ENCODE measurements at regions not wholly inside any gene's neighbourhood (a gene's known extent, or its start where the extent isn't known, plus 50 kb on each side); places are given as distances from the start of the nearest gene placed in this dataset.

DNA sequence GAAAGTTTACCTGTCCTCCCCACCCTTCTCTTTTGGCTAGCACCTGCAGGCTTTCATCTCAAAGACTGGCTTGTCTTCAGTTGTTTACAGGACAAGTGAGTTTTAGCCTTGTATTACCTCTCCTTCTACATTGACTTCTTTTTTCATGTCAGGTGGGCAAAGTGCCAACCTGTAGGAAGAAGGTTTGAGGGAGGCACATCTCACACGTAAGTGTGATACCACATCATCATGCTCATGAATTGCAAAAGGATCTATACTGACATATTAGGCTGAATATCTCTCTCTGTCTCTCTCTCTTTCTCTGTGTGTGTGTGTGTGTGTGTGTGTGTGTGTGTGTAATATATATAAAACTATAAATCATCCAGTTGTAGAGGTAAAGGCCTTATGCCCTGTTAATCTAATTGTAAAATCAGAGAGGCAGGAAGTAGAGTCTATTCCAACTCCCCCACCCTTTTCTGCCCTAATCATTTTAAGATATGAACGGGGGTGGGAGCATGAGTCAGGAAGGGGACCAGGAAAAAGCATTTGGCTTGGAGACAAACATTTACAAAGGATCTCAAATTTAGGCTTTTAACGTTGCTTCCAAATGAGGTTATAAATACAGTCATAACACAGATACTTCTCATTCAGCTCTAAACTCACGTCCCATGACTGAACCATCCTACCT is 107.0 kb upstream of the PFN2 start:
- Histone ChIP-seq H3K9me3 (peaks cover 5 to 13% of the 10 kb centered on the region in 2 donors), H3K27ac (no peak overlapping the region), H3K27me3 (no peaks in the 10 kb centered on the region), H3K4me1 (peaks cover 0 to 8% of the 10 kb centered on the region in 2 donors), H3K36me3 (no peaks in the 10 kb centered on the region), H3K4me3 (no peak overlapping the region)
- TF ChIP-seq POLR2A (IDR thresholded peaks at IDR 0.05) (no peak), POLR2AphosphoS5 (IDR thresholded peaks at IDR 0.05) (no peak)
- TF ChIP-seq, protein P1, sequence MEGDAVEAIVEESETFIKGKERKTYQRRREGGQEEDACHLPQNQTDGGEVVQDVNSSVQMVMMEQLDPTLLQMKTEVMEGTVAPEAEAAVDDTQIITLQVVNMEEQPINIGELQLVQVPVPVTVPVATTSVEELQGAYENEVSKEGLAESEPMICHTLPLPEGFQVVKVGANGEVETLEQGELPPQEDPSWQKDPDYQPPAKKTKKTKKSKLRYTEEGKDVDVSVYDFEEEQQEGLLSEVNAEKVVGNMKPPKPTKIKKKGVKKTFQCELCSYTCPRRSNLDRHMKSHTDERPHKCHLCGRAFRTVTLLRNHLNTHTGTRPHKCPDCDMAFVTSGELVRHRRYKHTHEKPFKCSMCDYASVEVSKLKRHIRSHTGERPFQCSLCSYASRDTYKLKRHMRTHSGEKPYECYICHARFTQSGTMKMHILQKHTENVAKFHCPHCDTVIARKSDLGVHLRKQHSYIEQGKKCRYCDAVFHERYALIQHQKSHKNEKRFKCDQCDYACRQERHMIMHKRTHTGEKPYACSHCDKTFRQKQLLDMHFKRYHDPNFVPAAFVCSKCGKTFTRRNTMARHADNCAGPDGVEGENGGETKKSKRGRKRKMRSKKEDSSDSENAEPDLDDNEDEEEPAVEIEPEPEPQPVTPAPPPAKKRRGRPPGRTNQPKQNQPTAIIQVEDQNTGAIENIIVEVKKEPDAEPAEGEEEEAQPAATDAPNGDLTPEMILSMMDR (IDR thresholded peaks at IDR 0.05): no peak
- intact Hi-C loops (cut with DNase I; ENCODE audit: low total_unique reads): loop anchor here (5.0 kb wide), 1 partner anchor 380 kb away; no protein-coding TSS in a partner anchor
- DNase-seq (ENCODE audit: low spot score in 2 of 2): no peak

DNA sequence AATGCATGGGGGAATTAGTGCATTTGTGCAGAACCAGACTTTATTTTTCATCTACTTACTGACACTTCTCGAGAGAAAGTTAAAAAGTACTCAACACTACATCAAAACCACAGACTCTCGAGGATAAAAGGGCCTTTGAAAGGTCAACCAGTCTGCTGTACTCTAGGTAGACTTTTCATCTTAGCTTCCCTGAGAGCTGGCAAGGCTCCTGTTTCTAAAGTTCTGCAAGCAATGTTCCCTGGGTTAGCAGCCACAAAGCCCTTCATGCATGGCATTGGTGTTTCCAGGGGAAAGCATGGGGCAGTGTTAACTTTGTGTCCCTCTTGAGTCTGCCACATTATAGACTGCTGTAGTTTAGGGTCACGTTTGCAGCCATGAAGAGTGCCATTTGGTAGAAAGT is 106.4 kb upstream of the PFN2 start:
- intact Hi-C loops (cut with DNase I; ENCODE audit: low total_unique reads): loop anchor here (5.0 kb wide), 1 partner anchor 380 kb away; no protein-coding TSS in a partner anchor
- H3K27me3 ChIP-seq: no peaks in the 10 kb centered on the region
- DNase-seq (ENCODE audit: low spot score in 2 of 2): no peak
- H3K36me3 ChIP-seq: no peaks in the 10 kb centered on the region
- H3K27ac ChIP-seq: no peak overlapping the region
- no peak overlapping the region for H3K4me3 ChIP-seq
- H3K9me3 ChIP-seq: peaks cover 5 to 13% of the 10 kb centered on the region in 2 donors
- H3K4me1 ChIP-seq: peaks cover 0 to 8% of the 10 kb centered on the region in 2 donors
- TF ChIP-seq POLR2AphosphoS5 (IDR thresholded peaks at IDR 0.05): no peak
- TF ChIP-seq POLR2A (IDR thresholded peaks at IDR 0.05): no peak
- TF ChIP-seq, protein P1 (IDR thresholded peaks at IDR 0.05): no peak

GRCh38 chr3:150076443-150076842 is 105.7 kb upstream of the PFN2 start:
- intact Hi-C loops (cut with DNase I; ENCODE audit: low total_unique reads): loop anchor here (5.0 kb wide), 1 partner anchor 379 kb away; no protein-coding TSS in a partner anchor
- no peak for TF ChIP-seq POLR2AphosphoS5 (IDR thresholded peaks at IDR 0.05)
- TF ChIP-seq, protein P1 (IDR thresholded peaks at IDR 0.05): no peak
- no peak for TF ChIP-seq POLR2A (IDR thresholded peaks at IDR 0.05)
- Histone ChIP-seq H3K36me3 (no peaks in the 10 kb centered on the region), H3K27me3 (no peaks in the 10 kb centered on the region), H3K4me3 (no peak overlapping the region), H3K9me3 (peaks cover 5 to 13% of the 10 kb centered on the region in 2 donors), H3K4me1 (peaks cover 0 to 8% of the 10 kb centered on the region in 2 donors), H3K27ac (no peak overlapping the region)
- no peak for DNase-seq (ENCODE audit: low spot score in 2 of 2)

DNA sequence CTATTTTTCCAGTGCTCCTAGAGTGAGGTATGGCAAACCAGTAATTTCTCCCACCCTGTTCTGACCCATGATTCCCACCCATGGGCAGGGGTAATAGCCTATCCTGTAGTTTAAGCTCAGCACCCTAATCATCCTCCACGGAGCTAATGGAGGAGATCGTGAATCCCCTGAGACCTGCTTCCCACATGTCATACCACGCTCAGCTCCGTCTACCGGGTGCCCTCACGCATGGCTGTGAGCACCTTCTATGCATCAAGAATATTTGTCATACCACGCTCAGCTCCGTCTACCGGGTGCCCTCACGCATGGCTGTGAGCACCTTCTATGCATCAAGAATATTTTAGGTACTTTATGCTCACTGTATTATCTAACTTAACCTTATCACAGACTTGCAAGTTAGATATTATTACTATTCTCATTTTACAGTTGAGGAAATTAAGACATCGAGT is 104.7 kb upstream of the PFN2 start:
- Histone ChIP-seq H3K27ac (no peak overlapping the region), H3K36me3 (no peaks in the 10 kb centered on the region), H3K4me1 (peaks cover 0 to 8% of the 10 kb centered on the region in 2 donors), H3K4me3 (no peak overlapping the region), H3K9me3 (peaks cover 5 to 13% of the 10 kb centered on the region in 2 donors), H3K27me3 (no peaks in the 10 kb centered on the region)
- TF ChIP-seq POLR2A (IDR thresholded peaks at IDR 0.05) (no peak), POLR2AphosphoS5 (IDR thresholded peaks at IDR 0.05) (no peak)
- TF ChIP-seq, protein P1 (IDR thresholded peaks at IDR 0.05): no peak
- intact Hi-C loops (cut with DNase I; ENCODE audit: low total_unique reads): loop anchor here (5.0 kb wide), 1 partner anchor 378 kb away; no protein-coding TSS in a partner anchor
- DNase-seq (ENCODE audit: low spot score in 2 of 2): no peak

DNA sequence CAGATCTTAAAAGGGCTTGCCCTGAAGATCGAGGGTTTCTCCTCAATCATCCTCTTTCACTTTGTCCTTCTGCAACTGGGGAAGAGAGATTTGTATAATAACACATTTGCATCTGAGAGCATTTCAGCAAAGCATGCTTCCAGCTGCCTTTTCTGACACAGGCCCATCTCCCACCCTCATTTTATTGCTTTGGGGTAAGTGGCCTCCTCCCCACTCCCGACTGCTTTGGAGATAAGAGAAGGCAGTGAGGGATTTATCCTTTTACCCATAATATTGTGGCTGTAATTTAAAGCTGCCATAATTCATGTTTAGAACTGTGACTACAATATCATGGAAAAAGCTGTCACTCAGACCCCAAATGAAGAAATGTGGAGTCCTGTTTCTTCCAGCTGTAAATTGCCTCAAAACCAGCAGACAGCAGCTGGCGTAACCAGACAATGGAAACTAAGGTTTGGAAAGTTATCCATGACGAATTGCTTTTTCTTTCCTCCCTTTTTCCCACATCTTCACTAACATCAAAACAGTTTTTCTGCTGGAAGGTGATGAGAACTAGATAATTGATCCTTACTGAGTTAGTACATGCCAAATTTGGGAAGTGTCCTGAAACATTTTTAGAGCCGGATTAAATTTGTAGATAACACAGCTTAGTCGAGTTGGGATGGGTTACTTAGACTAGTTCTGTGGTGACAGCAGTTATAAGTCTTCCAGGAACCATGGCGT is 104.2 kb upstream of the PFN2 start:
- H3K4me1 ChIP-seq: peaks cover 0 to 5% of the 10 kb centered on the region in 2 donors
- H3K27me3 ChIP-seq: no peaks in the 10 kb centered on the region
- no peak overlapping the region for H3K27ac ChIP-seq
- H3K9me3 ChIP-seq: peaks cover 5 to 13% of the 10 kb centered on the region in 2 donors
- intact Hi-C loops (cut with DNase I; ENCODE audit: low total_unique reads): loop anchor here (5.0 kb wide), 1 partner anchor 378 kb away; no protein-coding TSS in a partner anchor
- no peak overlapping the region for H3K4me3 ChIP-seq
- TF ChIP-seq, protein P1 (IDR thresholded peaks at IDR 0.05): no peak
- TF ChIP-seq POLR2AphosphoS5 (IDR thresholded peaks at IDR 0.05): no peak
- no peak for TF ChIP-seq POLR2A (IDR thresholded peaks at IDR 0.05)
- no peak for DNase-seq (ENCODE audit: low spot score in 2 of 2)
- no peaks in the 10 kb centered on the region for H3K36me3 ChIP-seq
